ENCODE measurements at regions not wholly inside any gene's neighbourhood (a gene's known extent, or its start where the extent isn't known, plus 50 kb on each side); places are given as distances from the start of the nearest gene placed in this dataset.

DNA sequence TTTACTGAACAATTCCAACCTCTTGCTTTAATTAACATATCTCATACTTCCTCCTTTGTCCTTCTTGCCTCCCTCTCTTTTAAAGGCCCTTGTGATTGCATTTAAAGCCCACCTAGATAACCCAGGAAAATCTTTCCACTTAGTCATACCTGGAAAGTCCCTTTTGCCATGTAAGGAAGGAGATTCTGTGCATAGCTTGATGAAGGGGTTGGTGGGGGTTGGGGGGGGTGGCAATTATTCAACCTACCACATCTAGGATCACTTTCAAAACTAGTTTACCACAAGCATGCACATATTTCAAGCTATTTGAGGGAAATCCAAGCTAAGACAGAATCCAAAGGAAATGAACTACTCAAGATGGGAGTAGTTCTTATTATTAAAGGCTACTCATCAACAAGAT, 249.1 kb upstream of the PTBP2 start:
- ChIA-PET CTCF (interaction anchor here (0.8 kb wide), 1 partner anchor 13 kb away, joined by 3 read pairs; no protein-coding TSS in a partner anchor), POLR2A (no interaction called here)
- no peak for DNase-seq (ENCODE audit: extremely low spot score)
- TF ChIP-seq, protein P1, sequence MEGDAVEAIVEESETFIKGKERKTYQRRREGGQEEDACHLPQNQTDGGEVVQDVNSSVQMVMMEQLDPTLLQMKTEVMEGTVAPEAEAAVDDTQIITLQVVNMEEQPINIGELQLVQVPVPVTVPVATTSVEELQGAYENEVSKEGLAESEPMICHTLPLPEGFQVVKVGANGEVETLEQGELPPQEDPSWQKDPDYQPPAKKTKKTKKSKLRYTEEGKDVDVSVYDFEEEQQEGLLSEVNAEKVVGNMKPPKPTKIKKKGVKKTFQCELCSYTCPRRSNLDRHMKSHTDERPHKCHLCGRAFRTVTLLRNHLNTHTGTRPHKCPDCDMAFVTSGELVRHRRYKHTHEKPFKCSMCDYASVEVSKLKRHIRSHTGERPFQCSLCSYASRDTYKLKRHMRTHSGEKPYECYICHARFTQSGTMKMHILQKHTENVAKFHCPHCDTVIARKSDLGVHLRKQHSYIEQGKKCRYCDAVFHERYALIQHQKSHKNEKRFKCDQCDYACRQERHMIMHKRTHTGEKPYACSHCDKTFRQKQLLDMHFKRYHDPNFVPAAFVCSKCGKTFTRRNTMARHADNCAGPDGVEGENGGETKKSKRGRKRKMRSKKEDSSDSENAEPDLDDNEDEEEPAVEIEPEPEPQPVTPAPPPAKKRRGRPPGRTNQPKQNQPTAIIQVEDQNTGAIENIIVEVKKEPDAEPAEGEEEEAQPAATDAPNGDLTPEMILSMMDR (IDR thresholded peaks at IDR 0.05; ENCODE audit: control extremely low read depth, extremely low read depth, low read depth, missing control alignments), result no peak

DNA sequence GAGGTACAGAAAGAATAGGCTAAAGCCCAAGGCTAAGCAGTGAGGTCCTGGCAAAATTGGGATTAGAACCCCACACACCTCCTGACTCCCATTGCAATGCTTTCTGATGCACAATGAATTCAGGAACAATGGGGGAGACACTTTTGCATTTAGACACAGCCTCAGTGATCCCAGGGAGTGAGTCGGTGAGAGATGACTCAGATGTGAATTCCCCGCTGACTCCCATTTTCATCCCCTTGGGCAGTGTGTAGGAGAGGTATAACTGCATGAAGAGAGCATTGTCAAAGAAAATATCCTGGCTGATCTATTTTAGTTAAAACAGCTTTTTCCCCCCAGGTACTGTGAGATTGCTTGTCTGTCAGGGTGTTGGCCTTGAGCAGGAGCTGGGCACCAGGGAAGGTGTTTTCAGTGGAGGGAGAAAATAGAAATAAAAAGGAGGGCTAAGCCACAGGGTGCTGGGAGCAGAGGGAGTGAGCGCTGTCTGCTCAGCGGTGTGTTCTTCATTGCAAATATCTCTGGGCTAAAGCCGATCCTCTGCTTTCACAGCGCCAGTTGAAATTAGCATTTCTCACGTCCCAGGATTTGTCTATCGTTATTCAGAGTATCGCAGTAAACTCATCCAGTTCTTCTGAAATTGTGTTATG, 247.7 kb upstream of the PTBP2 start:
- ChIA-PET POLR2A (no interaction called here), CTCF (no interaction called here)
- TF ChIP-seq, protein P1 (IDR thresholded peaks at IDR 0.05; ENCODE audit: control extremely low read depth, extremely low read depth, low read depth, missing control alignments), result no peak
- DNase-seq (ENCODE audit: extremely low spot score), result no peak

DNA sequence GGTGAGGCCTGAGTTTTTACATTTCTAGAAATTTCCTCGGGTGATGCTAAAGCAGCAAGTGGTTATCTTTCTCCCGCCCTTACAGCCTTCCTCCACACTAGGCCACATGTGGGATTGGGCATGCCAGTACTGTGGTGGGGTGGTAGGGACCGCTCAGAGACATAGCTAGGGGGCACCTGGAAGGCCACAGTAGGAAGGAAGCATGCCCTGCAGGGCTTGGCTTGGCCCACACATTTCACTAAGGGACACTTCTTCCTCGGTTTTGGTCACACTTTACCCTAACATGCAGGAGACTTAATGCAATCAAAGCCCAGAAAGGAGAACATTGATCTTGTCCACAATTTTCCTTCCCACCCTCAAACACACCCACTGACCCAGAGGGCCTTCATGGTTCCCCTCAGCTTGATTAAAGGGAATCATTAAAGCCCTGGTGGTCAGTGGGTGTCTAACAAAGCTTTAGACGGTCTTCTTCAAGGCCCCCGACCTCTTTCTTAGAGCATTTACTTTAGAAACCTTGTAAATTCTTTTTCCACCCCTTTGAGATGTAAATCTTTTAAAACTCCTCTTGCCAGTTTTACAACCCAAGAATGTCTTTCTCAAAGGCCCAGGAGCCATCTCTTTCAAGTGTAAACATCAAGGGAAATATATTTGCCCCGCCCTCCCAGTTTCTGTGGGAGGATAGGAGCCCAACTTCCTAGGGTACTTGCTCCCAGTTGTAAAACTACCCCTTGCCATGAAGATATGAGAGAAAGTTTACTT, 246.4 kb upstream of the PTBP2 start:
- TF ChIP-seq, protein P1 (IDR thresholded peaks at IDR 0.05; ENCODE audit: control extremely low read depth, extremely low read depth, low read depth, missing control alignments), result no peak
- POLR2A ChIA-PET, result no interaction called here
- CTCF ChIA-PET, result interaction anchor here (1.0 to 1.1 kb wide), 2 partner anchors 11 to 22 kb away, joined by 3 read pairs; no protein-coding TSS in a partner anchor
- DNase-seq (ENCODE audit: extremely low spot score), result no peak

DNA sequence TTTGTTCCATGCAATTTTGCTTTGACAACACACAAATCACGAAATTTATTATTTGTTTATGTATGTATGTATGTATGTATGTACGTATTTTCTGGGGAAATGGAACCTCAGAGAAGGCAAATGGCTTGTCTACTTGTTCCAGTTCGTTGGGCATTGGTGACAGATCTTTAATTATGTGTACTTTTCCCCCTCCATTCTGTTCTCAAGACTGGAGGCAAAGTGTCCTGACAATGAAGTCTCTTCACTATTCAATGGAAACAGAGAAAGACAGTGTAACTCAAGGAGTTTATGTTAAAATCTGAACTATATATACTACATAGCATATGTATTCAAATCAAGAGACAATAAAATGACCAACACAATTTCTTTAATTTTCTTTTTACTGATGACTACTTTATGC, 245.7 kb upstream of the PTBP2 start:
- TF ChIP-seq, protein P1 (IDR thresholded peaks at IDR 0.05; ENCODE audit: control extremely low read depth, extremely low read depth, low read depth, missing control alignments), result no peak
- DNase-seq (ENCODE audit: extremely low spot score), result no peak
- ChIA-PET CTCF (interaction anchor here (1.1 kb wide), 1 partner anchor 21 kb away, joined by 3 read pairs; no protein-coding TSS in a partner anchor), POLR2A (no interaction called here)

DNA sequence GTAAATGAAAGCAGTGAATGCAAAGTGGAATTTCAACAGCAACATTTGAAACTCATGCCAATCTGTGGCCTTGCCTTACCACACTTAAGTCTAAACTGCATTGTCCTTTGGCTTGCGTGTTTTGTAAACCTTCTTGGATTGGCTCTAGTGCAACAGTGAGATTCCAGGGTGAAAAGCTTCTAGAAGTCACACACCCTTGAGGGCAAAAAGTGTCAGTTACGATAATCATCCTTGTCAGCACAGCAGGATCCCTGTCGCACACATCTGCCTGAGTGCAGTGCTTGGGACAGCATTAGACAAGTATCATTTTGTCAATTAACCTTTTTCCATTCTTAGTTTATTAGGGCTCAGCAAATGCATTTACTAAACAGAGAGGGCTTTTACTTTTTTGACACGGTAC, 243.4 kb upstream of the PTBP2 start:
- ChIA-PET CTCF (interaction anchor here (1.0 to 1.8 kb wide), 2 partner anchors 11 to 15 kb away, joined by 3 to 5 read pairs; no protein-coding TSS in a partner anchor), POLR2A (no interaction called here)
- TF ChIP-seq, protein P1 (IDR thresholded peaks at IDR 0.05; ENCODE audit: control extremely low read depth, extremely low read depth, low read depth, missing control alignments), result no peak
- DNase-seq (ENCODE audit: extremely low spot score), result no peak

DNA sequence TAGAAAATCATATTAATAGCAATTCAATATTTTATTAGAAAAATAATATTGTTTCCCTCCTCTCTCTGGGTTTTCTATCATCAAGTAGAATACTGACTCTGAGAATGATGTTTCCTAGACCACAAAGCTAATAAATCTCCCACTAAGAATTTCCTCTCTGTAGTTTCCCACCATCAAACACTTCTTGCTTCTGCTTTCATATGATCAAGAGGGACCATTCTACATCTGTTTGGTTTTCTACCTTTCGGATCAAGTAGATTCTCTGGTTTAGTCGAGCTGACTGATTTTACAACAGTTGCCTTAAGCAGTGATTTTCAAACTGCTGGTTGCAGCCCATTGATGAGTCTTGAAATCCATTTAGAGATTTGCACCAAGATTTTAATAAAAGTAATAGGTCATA, 240.2 kb upstream of the PTBP2 start:
- POLR2A ChIA-PET, result no interaction called here
- CTCF ChIA-PET, result no interaction called here
- DNase-seq (ENCODE audit: extremely low spot score), result no peak
- TF ChIP-seq, protein P1 (IDR thresholded peaks at IDR 0.05; ENCODE audit: control extremely low read depth, extremely low read depth, low read depth, missing control alignments), result no peak

Data from GM10248 (cell line).